Endothelial cell (in vitro differentiated cells): ENCODE measurements at regions not wholly inside any gene's neighbourhood (a gene's known extent, or its start where the extent isn't known, plus 50 kb on each side); places are given as distances from the start of the nearest gene placed in this dataset.

Experiments
- DNase-seq: peaks from one replicate; pipeline ENCODE4 v3.0.0; 2021; ENCODE audit warnings: low spot score
- H3K27ac Mint-ChIP-seq: one replicate; pipeline ENCODE4 v1.8.0; 2021; ENCODE audit warnings: mixed read lengths, inconsistent platforms; ENCODE audit not compliant: unreplicated experiment
- H3K27me3 Mint-ChIP-seq: one replicate; pipeline ENCODE4 v1.8.0; 2021; ENCODE audit warnings: mild to moderate bottlenecking, moderate library complexity, mixed read lengths, inconsistent platforms; ENCODE audit not compliant: unreplicated experiment
- H3K36me3 Mint-ChIP-seq: one replicate; pipeline ENCODE4 v1.8.0; 2021; ENCODE audit warnings: mild to moderate bottlenecking, low read depth, mixed read lengths, inconsistent platforms; ENCODE audit not compliant: unreplicated experiment
- H3K4me1 Mint-ChIP-seq: one replicate; pipeline ENCODE4 v1.8.0; 2021; ENCODE audit warnings: mild to moderate bottlenecking, mixed read lengths, inconsistent platforms; ENCODE audit not compliant: unreplicated experiment
- H3K4me3 Mint-ChIP-seq: one replicate; pipeline ENCODE4 v1.8.0; 2021; ENCODE audit warnings: mild to moderate bottlenecking, mixed read lengths, inconsistent platforms; ENCODE audit not compliant: unreplicated experiment
- H3K9me3 Mint-ChIP-seq: one replicate; pipeline ENCODE4 v1.8.0; 2021; ENCODE audit warnings: mixed read lengths, inconsistent platforms; ENCODE audit not compliant: unreplicated experiment
- TF ChIP-seq, protein P1 (sequence below): fragments of 200-600 bp; sonication (generic); IDR thresholded peaks from one replicate; pipeline ENCODE4 v1.5.0; 2021; ENCODE audit warnings: antibody characterized with exemption; ENCODE audit not compliant: unreplicated experiment

DNA sequence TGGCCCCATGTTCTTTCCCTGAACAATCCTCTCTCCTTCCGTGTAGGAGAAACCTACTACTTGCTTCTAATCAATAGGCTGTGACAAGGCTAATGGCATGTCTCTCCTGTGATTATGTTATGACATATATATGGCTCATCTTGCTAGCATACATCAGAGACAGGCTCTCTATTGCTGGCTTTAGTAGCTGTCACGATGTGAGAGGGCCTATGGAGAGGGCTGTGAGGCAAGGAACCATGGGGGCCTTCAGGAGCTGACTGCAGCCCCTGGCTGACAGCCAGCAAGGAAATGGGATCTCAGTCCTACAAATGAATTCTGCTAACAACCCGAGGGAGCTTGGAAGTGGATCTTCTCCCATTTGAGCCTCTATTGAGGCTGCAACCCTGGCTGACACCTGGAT, 96.3 kb downstream of the EOMES start:
- Mint-ChIP-seq H3K27ac (no peak overlapping the region), H3K4me1 (no peaks in the 10 kb centered on the region), H3K36me3 (no peaks in the 10 kb centered on the region), H3K9me3 (no peaks in the 10 kb centered on the region), H3K27me3 (no peaks in the 10 kb centered on the region), H3K4me3 (no peak overlapping the region)
- TF ChIP-seq, protein P1, sequence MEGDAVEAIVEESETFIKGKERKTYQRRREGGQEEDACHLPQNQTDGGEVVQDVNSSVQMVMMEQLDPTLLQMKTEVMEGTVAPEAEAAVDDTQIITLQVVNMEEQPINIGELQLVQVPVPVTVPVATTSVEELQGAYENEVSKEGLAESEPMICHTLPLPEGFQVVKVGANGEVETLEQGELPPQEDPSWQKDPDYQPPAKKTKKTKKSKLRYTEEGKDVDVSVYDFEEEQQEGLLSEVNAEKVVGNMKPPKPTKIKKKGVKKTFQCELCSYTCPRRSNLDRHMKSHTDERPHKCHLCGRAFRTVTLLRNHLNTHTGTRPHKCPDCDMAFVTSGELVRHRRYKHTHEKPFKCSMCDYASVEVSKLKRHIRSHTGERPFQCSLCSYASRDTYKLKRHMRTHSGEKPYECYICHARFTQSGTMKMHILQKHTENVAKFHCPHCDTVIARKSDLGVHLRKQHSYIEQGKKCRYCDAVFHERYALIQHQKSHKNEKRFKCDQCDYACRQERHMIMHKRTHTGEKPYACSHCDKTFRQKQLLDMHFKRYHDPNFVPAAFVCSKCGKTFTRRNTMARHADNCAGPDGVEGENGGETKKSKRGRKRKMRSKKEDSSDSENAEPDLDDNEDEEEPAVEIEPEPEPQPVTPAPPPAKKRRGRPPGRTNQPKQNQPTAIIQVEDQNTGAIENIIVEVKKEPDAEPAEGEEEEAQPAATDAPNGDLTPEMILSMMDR = no peak
- DNase-seq = no peak

DNA sequence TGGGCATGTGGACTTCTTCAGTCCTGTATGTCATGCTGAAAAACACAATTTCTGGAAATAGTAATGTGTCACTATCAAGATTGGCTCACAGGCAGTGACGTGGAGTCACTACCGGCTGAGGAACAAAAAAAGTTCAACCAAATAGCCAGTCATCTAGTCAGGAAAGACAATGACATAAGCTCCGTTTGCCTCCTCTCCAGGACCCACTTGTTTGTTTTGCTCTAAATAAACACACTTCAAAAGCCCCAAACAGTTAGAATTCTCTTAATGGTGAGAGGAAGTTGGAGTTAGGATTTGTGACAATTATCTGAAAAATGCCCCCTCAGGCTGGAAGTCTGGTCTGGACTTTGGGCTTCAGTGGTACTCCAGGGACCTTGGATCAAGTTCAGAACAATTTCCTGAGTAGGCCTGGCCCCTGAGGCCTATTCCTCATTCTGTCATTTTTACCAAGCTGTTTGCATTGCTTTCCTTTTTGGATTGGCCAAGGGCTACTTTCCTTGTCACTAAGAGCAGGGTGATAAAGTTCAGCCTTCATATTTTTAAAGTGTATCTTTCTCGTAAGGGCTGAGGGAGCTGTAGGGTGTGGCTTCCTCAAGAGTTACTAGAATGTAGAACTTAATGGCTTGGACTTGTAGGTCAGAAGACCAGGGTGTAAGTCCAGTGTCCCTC, 98.9 kb downstream of the EOMES start:
- H3K4me3 Mint-ChIP-seq = no peak overlapping the region
- TF ChIP-seq, protein P1 = no peak
- no peaks in the 10 kb centered on the region for H3K36me3 Mint-ChIP-seq
- H3K9me3 Mint-ChIP-seq = no peaks in the 10 kb centered on the region
- no peaks in the 10 kb centered on the region for H3K27me3 Mint-ChIP-seq
- no peaks in the 10 kb centered on the region for H3K4me1 Mint-ChIP-seq
- no peak overlapping the region for H3K27ac Mint-ChIP-seq
- no peak for DNase-seq

DNA sequence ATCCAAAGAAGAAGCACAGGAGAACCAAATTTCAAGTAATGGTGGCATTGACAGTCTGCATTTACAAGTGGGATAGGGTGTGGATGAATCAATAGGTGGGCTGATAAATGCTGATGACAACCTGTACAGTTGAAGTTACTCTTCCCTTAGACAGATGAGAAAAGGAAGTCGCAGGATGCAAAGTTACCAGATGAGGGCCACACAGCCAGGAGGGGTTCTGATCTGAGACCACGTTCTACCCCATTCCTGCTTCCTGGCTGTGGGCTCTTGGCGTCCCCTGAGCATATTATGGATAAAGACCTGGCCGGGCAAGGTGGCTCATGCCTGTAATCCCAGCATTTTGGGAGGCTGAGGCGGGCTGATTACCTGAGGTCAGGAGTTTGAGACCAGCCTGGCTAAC, 104.6 kb downstream of the EOMES start:
- H3K4me1 Mint-ChIP-seq = no peaks in the 10 kb centered on the region
- no peak overlapping the region for H3K27ac Mint-ChIP-seq
- DNase-seq = no peak
- TF ChIP-seq, protein P1 = no peak
- peaks cover 12% of the 10 kb centered on the region for H3K36me3 Mint-ChIP-seq
- peaks cover 2% of the 10 kb centered on the region for H3K27me3 Mint-ChIP-seq
- H3K9me3 Mint-ChIP-seq = no peaks in the 10 kb centered on the region
- no peak overlapping the region for H3K4me3 Mint-ChIP-seq

DNA sequence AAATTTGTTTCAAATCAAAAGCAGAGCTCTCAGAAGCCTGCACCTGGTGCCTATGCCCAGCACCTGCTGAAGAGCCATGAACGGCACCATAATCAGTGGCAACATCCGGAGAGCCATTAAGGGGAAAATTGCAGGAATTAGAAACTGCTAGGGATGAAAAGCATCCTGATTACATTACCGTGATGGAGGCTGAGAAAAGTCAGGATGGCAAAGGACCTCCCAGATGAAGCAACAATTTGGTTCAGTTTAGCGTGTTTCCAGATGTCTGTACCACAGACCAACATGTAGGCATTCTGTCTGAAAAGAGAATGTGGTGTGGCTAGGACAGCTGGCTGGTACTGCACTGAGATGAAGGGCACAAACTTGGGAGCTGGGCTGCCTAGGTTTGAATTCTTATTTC, 106.1 kb downstream of the EOMES start:
- DNase-seq = no peak
- H3K27ac Mint-ChIP-seq = no peak overlapping the region
- peaks cover 6% of the 10 kb centered on the region for H3K4me1 Mint-ChIP-seq
- H3K9me3 Mint-ChIP-seq = no peaks in the 10 kb centered on the region
- no peak overlapping the region for H3K4me3 Mint-ChIP-seq
- TF ChIP-seq, protein P1 = no peak
- H3K36me3 Mint-ChIP-seq = peaks cover 12% of the 10 kb centered on the region
- H3K27me3 Mint-ChIP-seq = peaks cover 2% of the 10 kb centered on the region

DNA sequence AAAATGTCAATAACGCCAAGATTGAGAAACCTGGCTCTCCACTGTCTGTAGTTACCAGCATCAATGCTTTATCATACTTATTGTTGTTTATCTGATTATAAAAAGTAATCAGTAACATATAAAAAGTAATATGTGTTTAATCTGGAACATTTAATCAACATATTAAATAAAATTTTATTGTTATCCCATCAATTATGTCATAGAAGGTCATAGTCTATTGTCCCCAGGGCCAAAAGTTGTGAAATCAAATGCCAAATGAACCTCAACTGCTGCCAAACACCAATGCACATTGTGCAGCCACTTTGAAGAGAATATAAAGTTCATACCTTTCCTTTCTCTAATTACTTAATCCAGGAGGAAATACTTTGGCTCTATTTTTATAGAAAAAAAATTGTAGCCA, 106.6 kb downstream of the EOMES start:
- TF ChIP-seq, protein P1 = no peak

More for the DNA sequence above, 106.6 kb downstream of the EOMES start:
- peaks cover 6% of the 10 kb centered on the region for H3K4me1 Mint-ChIP-seq
- H3K9me3 Mint-ChIP-seq = no peaks in the 10 kb centered on the region
- H3K4me3 Mint-ChIP-seq = no peak overlapping the region
- H3K27me3 Mint-ChIP-seq = peaks cover 2% of the 10 kb centered on the region
- H3K27ac Mint-ChIP-seq = no peak overlapping the region
- DNase-seq = no peak
- peaks cover 12% of the 10 kb centered on the region for H3K36me3 Mint-ChIP-seq
